ENCODE measurements at regions not wholly inside any gene's neighbourhood (a gene's known extent, or its start where the extent isn't known, plus 50 kb on each side); places are given as distances from the start of the nearest gene placed in this dataset.

- TF ChIP-seq CTCF (IDR thresholded peaks at IDR 0.05) (no peak), POLR2A (IDR thresholded peaks at IDR 0.05) (no peak)
Observed at GRCh38 chr7:22589641-22590201, 89.7 kb upstream of the STEAP1B start.
